ENCODE measurements at regions not wholly inside any gene's neighbourhood (a gene's known extent, or its start where the extent isn't known, plus 50 kb on each side); places are given as distances from the start of the nearest gene placed in this dataset.

DNA sequence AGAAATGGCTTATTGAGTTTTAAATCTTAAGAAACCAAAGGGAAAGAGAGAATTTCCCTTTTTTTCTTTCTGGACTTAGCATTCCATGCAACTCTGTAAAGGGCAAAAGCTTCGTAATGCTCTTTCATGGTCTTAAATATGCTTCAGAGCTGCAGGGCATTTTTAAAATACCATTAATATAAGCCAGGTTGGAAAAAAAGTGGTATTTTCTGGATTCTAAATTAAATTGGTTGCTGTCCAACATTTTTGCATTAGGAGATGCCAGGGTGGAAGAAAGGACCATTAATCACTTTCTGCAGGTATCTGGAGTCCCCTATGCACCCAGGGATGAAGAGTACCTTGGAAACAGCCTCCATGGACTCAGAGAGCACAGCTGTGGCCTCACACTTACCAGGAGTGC lies 215.1 kb upstream of the DAPK1 start:
- WGBS = 63% methylated on average over 1 of the region's 1 CpG

DNA sequence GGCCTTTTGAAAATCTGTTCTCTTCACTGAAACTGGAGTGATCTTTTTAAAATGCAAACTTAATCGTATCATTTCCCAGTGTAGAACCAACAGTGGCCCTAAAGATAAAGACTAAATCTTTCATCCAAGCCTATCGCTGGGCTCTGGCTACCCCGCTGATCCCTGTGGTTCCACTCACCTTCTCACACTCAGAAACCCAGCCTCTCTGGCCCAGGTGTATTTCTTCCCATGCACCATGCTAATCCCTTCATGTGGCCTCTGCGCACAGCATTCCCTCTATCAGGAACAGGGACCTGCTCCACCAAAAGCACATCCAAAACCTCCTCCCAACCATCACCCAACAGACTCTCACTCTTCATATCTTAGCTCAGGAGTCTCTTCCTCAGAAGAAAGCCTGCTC lies 214.1 kb upstream of the DAPK1 start:
- no peak overlapping the region for H3K4me3 ChIP-seq
- WGBS = 96% methylated on average over 4 of the region's 4 CpGs

More for the DNA sequence above, 215.1 kb upstream of the DAPK1 start:
- DNase-seq (ENCODE audit: extremely low spot score) = no peak
- H3K27me3 ChIP-seq = no peaks in the 10 kb centered on the region
- no peak overlapping the region for H3K4me3 ChIP-seq
- peaks cover 0 to 8% (median 6%) of the 10 kb centered on the region in 4 donors for H3K4me1 ChIP-seq
- no peaks in the 10 kb centered on the region for H3K9me3 ChIP-seq
- H3K36me3 ChIP-seq = no peaks in the 10 kb centered on the region
- intact Hi-C loops (cut with DNase I) = no loop called here
- TF ChIP-seq POLR2AphosphoS5 (IDR thresholded peaks at IDR 0.05) (no peak), EP300 (IDR thresholded peaks at IDR 0.05) (no peak), POLR2A (IDR thresholded peaks at IDR 0.05; ENCODE audit: low read depth) (no peak)
- TF ChIP-seq, protein P1, sequence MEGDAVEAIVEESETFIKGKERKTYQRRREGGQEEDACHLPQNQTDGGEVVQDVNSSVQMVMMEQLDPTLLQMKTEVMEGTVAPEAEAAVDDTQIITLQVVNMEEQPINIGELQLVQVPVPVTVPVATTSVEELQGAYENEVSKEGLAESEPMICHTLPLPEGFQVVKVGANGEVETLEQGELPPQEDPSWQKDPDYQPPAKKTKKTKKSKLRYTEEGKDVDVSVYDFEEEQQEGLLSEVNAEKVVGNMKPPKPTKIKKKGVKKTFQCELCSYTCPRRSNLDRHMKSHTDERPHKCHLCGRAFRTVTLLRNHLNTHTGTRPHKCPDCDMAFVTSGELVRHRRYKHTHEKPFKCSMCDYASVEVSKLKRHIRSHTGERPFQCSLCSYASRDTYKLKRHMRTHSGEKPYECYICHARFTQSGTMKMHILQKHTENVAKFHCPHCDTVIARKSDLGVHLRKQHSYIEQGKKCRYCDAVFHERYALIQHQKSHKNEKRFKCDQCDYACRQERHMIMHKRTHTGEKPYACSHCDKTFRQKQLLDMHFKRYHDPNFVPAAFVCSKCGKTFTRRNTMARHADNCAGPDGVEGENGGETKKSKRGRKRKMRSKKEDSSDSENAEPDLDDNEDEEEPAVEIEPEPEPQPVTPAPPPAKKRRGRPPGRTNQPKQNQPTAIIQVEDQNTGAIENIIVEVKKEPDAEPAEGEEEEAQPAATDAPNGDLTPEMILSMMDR (IDR thresholded peaks at IDR 0.05) = no peak
- H3K27ac ChIP-seq (replicated peaks in 1 of 4) = no peak overlapping the region

DNA sequence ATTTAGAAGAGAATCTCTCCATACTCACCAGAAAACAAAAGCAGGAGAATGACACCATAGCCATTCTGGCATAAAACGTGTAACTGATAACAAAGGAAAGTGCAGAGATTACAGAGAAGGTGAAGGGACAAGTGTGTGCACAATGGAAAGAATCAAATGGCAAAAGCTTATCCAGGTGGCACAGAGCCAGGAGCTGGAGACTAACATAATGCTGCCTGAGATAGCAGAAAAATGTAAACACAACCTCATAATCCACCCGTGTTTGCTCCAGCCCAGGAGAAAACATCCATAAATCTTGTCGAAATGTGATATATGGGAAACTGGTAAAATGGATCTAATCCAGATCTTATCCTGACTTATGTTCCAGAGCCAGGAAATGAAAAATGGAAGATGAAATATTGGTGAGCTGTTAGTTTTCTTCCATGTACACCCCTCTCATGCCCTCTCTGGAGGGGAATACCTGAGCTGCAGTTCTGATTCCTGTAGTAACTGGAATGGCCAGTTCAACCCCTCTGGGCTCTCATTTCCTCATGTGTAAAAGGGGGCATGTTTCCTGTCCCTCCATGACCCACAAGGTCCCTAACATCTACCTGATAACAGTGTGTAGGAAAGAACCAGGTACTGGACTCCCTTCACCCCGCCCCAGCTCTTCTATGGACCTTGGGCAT lies 212.3 kb upstream of the DAPK1 start:
- Histone ChIP-seq H3K27me3 (no peaks in the 10 kb centered on the region), H3K27ac (replicated peaks in 1 of 4) (no peak overlapping the region), H3K4me1 (peaks cover 0 to 8% (median 6%) of the 10 kb centered on the region in 4 donors), H3K4me3 (no peak overlapping the region), H3K9me3 (no peaks in the 10 kb centered on the region), H3K36me3 (no peaks in the 10 kb centered on the region)
- intact Hi-C loops (cut with DNase I) = no loop called here
- TF ChIP-seq, protein P1 (IDR thresholded peaks at IDR 0.05) = no peak
- TF ChIP-seq EP300 (IDR thresholded peaks at IDR 0.05) (no peak), POLR2AphosphoS5 (IDR thresholded peaks at IDR 0.05) (no peak), POLR2A (IDR thresholded peaks at IDR 0.05; ENCODE audit: low read depth) (no peak)
- 49% methylated on average over 4 of the region's 4 CpGs for WGBS
- DNase-seq (ENCODE audit: extremely low spot score) = no peak

More for the DNA sequence above, 214.1 kb upstream of the DAPK1 start:
- H3K36me3 ChIP-seq = no peaks in the 10 kb centered on the region
- no peak for DNase-seq (ENCODE audit: extremely low spot score)
- H3K27ac ChIP-seq (replicated peaks in 1 of 4) = no peak overlapping the region
- intact Hi-C loops (cut with DNase I) = no loop called here
- peaks cover 0 to 8% (median 6%) of the 10 kb centered on the region in 4 donors for H3K4me1 ChIP-seq
- H3K9me3 ChIP-seq = no peaks in the 10 kb centered on the region
- TF ChIP-seq, protein P1 (IDR thresholded peaks at IDR 0.05) = no peak
- TF ChIP-seq EP300 (IDR thresholded peaks at IDR 0.05) (no peak), POLR2A (IDR thresholded peaks at IDR 0.05; ENCODE audit: low read depth) (no peak), POLR2AphosphoS5 (IDR thresholded peaks at IDR 0.05) (no peak)
- H3K27me3 ChIP-seq = no peaks in the 10 kb centered on the region

DNA sequence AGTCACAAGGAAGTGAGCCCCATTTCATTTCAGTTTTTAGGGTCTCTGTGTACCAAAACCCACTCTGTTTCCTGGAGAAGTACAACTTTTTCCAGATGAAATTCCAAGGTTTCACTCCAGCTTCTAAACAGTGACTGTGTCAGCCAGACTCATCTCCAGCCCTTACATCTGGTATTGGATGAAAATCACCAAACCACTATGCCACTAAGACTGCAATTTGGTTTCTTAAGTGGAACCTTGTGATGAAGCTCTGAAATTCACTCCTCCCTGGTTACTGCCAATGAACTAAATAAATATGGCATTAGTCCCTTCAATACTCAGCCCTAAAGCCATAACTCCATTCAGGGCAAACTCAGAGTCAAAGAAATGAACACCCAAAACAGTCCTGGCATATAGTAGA lies 211.2 kb upstream of the DAPK1 start:
- DNase-seq (ENCODE audit: extremely low spot score) = no peak
- intact Hi-C loops (cut with DNase I) = no loop called here

More for the DNA sequence above, 211.2 kb upstream of the DAPK1 start:
- H3K27ac ChIP-seq (replicated peaks in 1 of 4) = no peak overlapping the region
- TF ChIP-seq, protein P1 (IDR thresholded peaks at IDR 0.05) = no peak
- H3K9me3 ChIP-seq = no peaks in the 10 kb centered on the region
- H3K36me3 ChIP-seq = no peaks in the 10 kb centered on the region
- H3K4me1 ChIP-seq = peaks cover 0 to 8% (median 6%) of the 10 kb centered on the region in 4 donors
- no peak overlapping the region for H3K4me3 ChIP-seq
- H3K27me3 ChIP-seq = no peaks in the 10 kb centered on the region

Data from esophagus muscularis mucosa (tissue), 4 donors.